Skeletal muscle tissue (tissue), 3 donors: ENCODE measurements at regions not wholly inside any gene's neighbourhood (a gene's known extent, or its start where the extent isn't known, plus 50 kb on each side); places are given as distances from the start of the nearest gene placed in this dataset.
"Not testable (repeated sequence)": the region's sequence is repeated elsewhere in the genome, so short reads cannot be mapped to it uniquely, and the experiment has no call there.

ENCODE experiments used
- H3K27ac ChIP-seq: one replicate; pipeline ENCODE4 v1.7.0; 2013; ENCODE audit warnings: mild to moderate bottlenecking, low read depth, low read length, inconsistent platforms
- H3K27me3 ChIP-seq, 3 donors: one replicate each; pipeline ENCODE4 v1.7.0; 2013; ENCODE audit warnings: low read length in 3 of 3; ENCODE audit not compliant: control insufficient read depth in 3 of 3, insufficient read depth in 3 of 3
- H3K36me3 ChIP-seq, 3 donors: one replicate each; pipeline ENCODE4 v1.7.0; 2013; ENCODE audit warnings: low read length in 3 of 3; ENCODE audit not compliant: control insufficient read depth in 3 of 3, insufficient read depth in 3 of 3
- H3K4me1 ChIP-seq, 3 donors: one replicate each; pipeline ENCODE4 v1.7.0; 2013; ENCODE audit warnings: low read length in 3 of 3, mild to moderate bottlenecking in 3 of 3; ENCODE audit not compliant: control insufficient read depth in 3 of 3, insufficient read depth in 3 of 3
- H3K4me3 ChIP-seq, 3 donors: one replicate each; pipeline ENCODE4 v1.7.0; 2013; ENCODE audit warnings: low read length in 3 of 3
- H3K9ac ChIP-seq, 3 donors: one replicate each; pipeline ENCODE4 v1.7.0; 2013; ENCODE audit warnings: low read length in 3 of 3, mild to moderate bottlenecking in 3 of 3, moderate library complexity in 2 of 3, low read depth in 1 of 3
- H3K9me3 ChIP-seq, 3 donors: one replicate each; pipeline ENCODE4 v1.7.0; 2013; ENCODE audit warnings: low read length in 3 of 3; ENCODE audit not compliant: control insufficient read depth in 3 of 3
- donor health status: Osteomylitis.

GRCh38 chr14:71554323-71554722 lies 377.9 kb upstream of the RGS6 start:
- Histone ChIP-seq H3K27me3 (no peaks in the 10 kb centered on the region), H3K4me1 (no peaks in the 10 kb centered on the region), H3K4me3 (no peak overlapping the region), H3K36me3 (no peaks in the 10 kb centered on the region), H3K27ac (no peak overlapping the region), H3K9me3 (no peaks in the 10 kb centered on the region), H3K9ac (no peak overlapping the region)

GRCh38 chr14:71554959-71555612 lies 377.1 kb upstream of the RGS6 start:
- Histone ChIP-seq H3K27me3 (no peaks in the 10 kb centered on the region), H3K4me3 (no peak overlapping the region), H3K9ac (no peak overlapping the region), H3K36me3 (no peaks in the 10 kb centered on the region), H3K4me1 (no peaks in the 10 kb centered on the region), H3K27ac (no peak overlapping the region), H3K9me3 (no peaks in the 10 kb centered on the region)

- Histone ChIP-seq H3K9me3 (no peaks in the 10 kb centered on the region), H3K36me3 (no peaks in the 10 kb centered on the region), H3K27me3 (no peaks in the 10 kb centered on the region), H3K9ac (no peak overlapping the region), H3K27ac (no peak overlapping the region), H3K4me3 (no peak overlapping the region), H3K4me1 (no peaks in the 10 kb centered on the region)
Measured at GRCh38 chr14:71555654-71556559, 376.3 kb upstream of the RGS6 start.

GRCh38 chr14:71556730-71557129 lies 375.5 kb upstream of the RGS6 start:
- H3K36me3 ChIP-seq, result no peaks in the 10 kb centered on the region
- H3K4me3 ChIP-seq, result no peak overlapping the region
- H3K9me3 ChIP-seq, result no peaks in the 10 kb centered on the region
- H3K4me1 ChIP-seq, result no peaks in the 10 kb centered on the region
- H3K27me3 ChIP-seq, result no peaks in the 10 kb centered on the region
- H3K27ac ChIP-seq, result no peak overlapping the region
- H3K9ac ChIP-seq, result no peak overlapping the region

GRCh38 chr14:71557351-71557750 lies 374.9 kb upstream of the RGS6 start:
- Histone ChIP-seq H3K27ac (no peak overlapping the region), H3K36me3 (no peaks in the 10 kb centered on the region), H3K4me3 (no peak overlapping the region), H3K9me3 (no peaks in the 10 kb centered on the region), H3K4me1 (no peaks in the 10 kb centered on the region), H3K9ac (no peak overlapping the region), H3K27me3 (no peaks in the 10 kb centered on the region)

GRCh38 chr14:71558943-71559342 lies 373.3 kb upstream of the RGS6 start:
- not testable (repeated sequence) for H3K36me3 ChIP-seq, H3K27ac ChIP-seq, H3K9ac ChIP-seq, H3K9me3 ChIP-seq, H3K27me3 ChIP-seq, H3K4me1 ChIP-seq, H3K4me3 ChIP-seq

GRCh38 chr14:71560751-71561150 lies 371.5 kb upstream of the RGS6 start:
- no peaks in the 10 kb centered on the region for H3K27me3 ChIP-seq
- H3K27ac ChIP-seq, result no peak overlapping the region

GRCh38 chr14:71563492-71564153 lies 368.6 kb upstream of the RGS6 start:
- Histone ChIP-seq H3K27me3 (no peaks in the 10 kb centered on the region), H3K27ac (no peak overlapping the region), H3K4me1 (no peaks in the 10 kb centered on the region), H3K9ac (no peak overlapping the region), H3K9me3 (no peaks in the 10 kb centered on the region), H3K4me3 (no peak overlapping the region), H3K36me3 (no peaks in the 10 kb centered on the region)

More at GRCh38 chr14:71560751-71561150, 371.5 kb upstream of the RGS6 start:
- Histone ChIP-seq H3K9ac (no peak overlapping the region), H3K4me1 (no peaks in the 10 kb centered on the region), H3K36me3 (no peaks in the 10 kb centered on the region), H3K4me3 (no peak overlapping the region), H3K9me3 (no peaks in the 10 kb centered on the region)

GRCh38 chr14:71566276-71566675 lies 366.0 kb upstream of the RGS6 start:
- no peaks in the 10 kb centered on the region for H3K4me1 ChIP-seq
- H3K4me3 ChIP-seq, result no peak overlapping the region
- H3K9ac ChIP-seq, result no peak overlapping the region
- no peaks in the 10 kb centered on the region for H3K9me3 ChIP-seq
- no peak overlapping the region for H3K27ac ChIP-seq
- no peaks in the 10 kb centered on the region for H3K36me3 ChIP-seq
- H3K27me3 ChIP-seq, result no peaks in the 10 kb centered on the region
